Activated CD4-positive, alpha-beta T cell treated with anti-CD3 and anti-CD28 coated beads for 1 hour (primary cell): ENCODE measurements at regions not wholly inside any gene's neighbourhood (a gene's known extent, or its start where the extent isn't known, plus 50 kb on each side); places are given as distances from the start of the nearest gene placed in this dataset.
"Not testable (repeated sequence)": the region's sequence is repeated elsewhere in the genome, so short reads cannot be mapped to it uniquely, and the experiment has no call there.

ENCODE experiments used
- DNase-seq: peaks from one replicate; pipeline ENCODE4 v3.0.0-alpha.2; 2020

GRCh38 chr1:90823686-90824085, 106.6 kb upstream of the BARHL2 start:
- DNase-seq = no peak

- no peak for DNase-seq
Measured at GRCh38 chr1:90821788-90822359, 104.8 kb upstream of the BARHL2 start.

GRCh38 chr1:90821152-90821787, 104.2 kb upstream of the BARHL2 start:
- DNase-seq = no peak

- DNase-seq = no peak
Measured at GRCh38 chr1:90820745-90821144, 103.6 kb upstream of the BARHL2 start.

GRCh38 chr1:90817399-90817798, 100.3 kb upstream of the BARHL2 start:
- DNase-seq = no peak

- not testable (repeated sequence) for DNase-seq
Measured at GRCh38 chr1:90812237-90812636, 95.1 kb upstream of the BARHL2 start.

- DNase-seq = not testable (repeated sequence)
Measured at GRCh38 chr1:90811444-90811950, 94.4 kb upstream of the BARHL2 start.

- DNase-seq = no peak
Measured at GRCh38 chr1:90810681-90811080, 93.6 kb upstream of the BARHL2 start.

- no peak for DNase-seq
Measured at GRCh38 chr1:90809996-90810395, 92.9 kb upstream of the BARHL2 start.

GRCh38 chr1:90809093-90809492, 92.0 kb upstream of the BARHL2 start:
- DNase-seq = no peak

GRCh38 chr1:90807329-90807728, 90.2 kb upstream of the BARHL2 start:
- DNase-seq = no peak

- DNase-seq = no peak
Measured at GRCh38 chr1:90802622-90803021, 85.5 kb upstream of the BARHL2 start.

- DNase-seq = no peak
Measured at GRCh38 chr1:90800012-90800717, 83.1 kb upstream of the BARHL2 start.

- DNase-seq = no peak
Measured at GRCh38 chr1:90799326-90799725, 82.2 kb upstream of the BARHL2 start.

GRCh38 chr1:90798883-90799282, 81.8 kb upstream of the BARHL2 start:
- no peak for DNase-seq

GRCh38 chr1:90798344-90798743, 81.2 kb upstream of the BARHL2 start:
- no peak for DNase-seq

GRCh38 chr1:90795431-90795830, 78.3 kb upstream of the BARHL2 start:
- no peak for DNase-seq

GRCh38 chr1:90786709-90787108, 69.6 kb upstream of the BARHL2 start:
- no peak for DNase-seq

- no peak for DNase-seq
Measured at GRCh38 chr1:90784186-90784847, 67.2 kb upstream of the BARHL2 start.

- DNase-seq = no peak
Measured at GRCh38 chr1:90783181-90783580, 66.1 kb upstream of the BARHL2 start.

- no peak for DNase-seq
Measured at GRCh38 chr1:90782046-90782445, 64.9 kb upstream of the BARHL2 start.

GRCh38 chr1:90781534-90781933, 64.4 kb upstream of the BARHL2 start:
- DNase-seq = no peak

GRCh38 chr1:90780981-90781380, 63.9 kb upstream of the BARHL2 start:
- no peak for DNase-seq

GRCh38 chr1:90779573-90779972, 62.5 kb upstream of the BARHL2 start:
- no peak for DNase-seq
